GM18870 (cell line): ENCODE measurements at regions not wholly inside any gene's neighbourhood (a gene's known extent, or its start where the extent isn't known, plus 50 kb on each side); places are given as distances from the start of the nearest gene placed in this dataset.
"Not testable (repeated sequence)": the region's sequence is repeated elsewhere in the genome, so short reads cannot be mapped to it uniquely, and the experiment has no call there.

ENCODE experiments used
- ATAC-seq: cut with Tn5 transposase; IDR thresholded peaks from one replicate; pipeline ENCODE4 v1.9.1; 2021; ENCODE audit warnings: moderate library complexity; ENCODE audit not compliant: unreplicated experiment

DNA sequence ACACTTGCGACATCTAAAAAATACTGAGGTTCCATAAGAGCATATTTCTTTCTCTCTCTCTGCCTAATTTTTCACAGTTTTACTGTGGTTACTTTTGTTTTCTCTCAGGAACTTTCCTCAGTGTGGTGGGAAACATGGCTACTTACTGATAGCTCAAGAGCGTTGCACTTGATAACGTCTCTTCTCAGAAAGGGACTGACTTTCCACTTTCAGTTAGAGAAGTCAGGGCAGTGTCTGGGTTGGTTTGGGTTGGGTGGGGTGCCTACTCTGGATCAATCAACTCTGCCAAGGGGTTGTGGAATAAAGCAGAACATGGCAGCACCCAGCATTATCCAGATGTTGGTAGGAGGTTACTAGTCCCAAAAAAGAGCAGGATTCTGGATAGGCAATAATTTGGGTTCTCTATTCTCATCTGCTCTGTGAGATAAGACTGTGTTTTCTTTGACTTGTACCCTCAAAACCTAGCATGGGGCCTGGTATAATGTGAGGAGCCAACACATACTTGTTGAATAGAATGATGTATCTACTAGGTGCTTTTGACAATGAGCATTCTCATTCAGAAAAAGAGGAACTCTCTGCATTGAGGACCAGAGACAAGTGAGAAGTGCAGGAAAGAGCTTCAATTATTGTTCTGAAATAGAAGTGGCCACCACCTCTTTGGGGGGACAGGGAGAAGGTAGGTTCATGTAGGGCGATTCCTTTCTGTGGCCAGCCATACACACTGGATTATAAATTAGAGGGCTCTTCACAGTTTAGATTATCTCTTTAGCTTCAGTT, 315.7 kb downstream of the REEP3 start:
- ATAC-seq, result no peak

DNA sequence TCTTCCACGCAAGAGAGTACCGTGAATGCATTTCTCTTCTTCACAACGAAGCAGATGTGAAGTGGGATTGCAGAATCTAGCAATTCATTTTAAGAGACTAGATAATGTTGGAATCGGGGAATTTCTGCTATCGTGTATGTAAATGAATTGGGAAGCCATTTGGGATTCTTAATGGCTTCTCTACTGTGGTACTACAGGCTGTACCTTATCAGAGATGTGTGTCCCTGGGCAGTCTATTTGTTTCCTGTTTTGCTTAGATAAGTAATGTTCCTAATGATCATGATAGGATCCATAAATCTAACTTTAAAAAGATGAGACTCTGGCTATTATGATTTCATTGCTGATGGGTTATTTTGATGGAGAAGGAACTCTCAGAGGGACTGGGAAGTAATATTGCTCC, 320.6 kb downstream of the REEP3 start:
- ATAC-seq, result no peak

DNA sequence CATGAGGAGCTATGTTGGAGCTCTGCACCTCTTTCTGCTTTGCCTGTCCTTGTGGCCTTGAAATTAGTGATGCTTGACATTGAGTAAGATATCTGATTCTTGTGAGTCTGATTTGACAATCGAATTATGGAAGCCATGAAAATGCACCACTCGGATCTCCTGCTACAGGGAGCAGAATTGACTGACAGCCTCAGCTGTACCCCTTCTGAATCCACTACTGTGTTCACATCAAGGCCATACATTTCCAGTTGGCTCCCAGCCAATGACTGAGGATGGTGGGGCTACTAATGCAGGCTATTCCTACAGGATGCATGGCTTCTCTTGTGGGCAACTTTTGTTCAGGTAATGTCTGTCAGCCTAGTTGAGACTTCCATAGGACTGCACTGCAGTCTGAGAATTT, 321.9 kb downstream of the REEP3 start:
- ATAC-seq, result no peak

DNA sequence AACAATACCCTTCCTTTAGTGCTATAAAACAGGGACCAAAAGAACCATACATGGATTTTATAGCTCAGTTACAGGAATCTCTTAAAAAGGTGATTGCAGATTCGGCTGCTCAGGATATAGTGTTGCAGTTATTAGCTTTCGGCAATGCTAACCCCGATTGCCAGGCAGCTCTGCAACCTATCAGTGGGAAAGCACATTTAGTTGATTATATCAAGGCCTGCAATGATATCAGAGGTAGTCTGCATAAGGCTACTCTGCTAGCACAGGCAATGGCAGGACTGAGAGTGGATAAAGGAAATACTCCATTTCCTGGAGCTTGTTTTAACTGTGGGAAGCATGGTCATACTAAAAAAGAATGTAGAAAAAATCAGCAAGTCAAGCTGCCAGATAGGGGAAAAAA, 327.7 kb downstream of the REEP3 start:
- ATAC-seq, result not testable (repeated sequence)

DNA sequence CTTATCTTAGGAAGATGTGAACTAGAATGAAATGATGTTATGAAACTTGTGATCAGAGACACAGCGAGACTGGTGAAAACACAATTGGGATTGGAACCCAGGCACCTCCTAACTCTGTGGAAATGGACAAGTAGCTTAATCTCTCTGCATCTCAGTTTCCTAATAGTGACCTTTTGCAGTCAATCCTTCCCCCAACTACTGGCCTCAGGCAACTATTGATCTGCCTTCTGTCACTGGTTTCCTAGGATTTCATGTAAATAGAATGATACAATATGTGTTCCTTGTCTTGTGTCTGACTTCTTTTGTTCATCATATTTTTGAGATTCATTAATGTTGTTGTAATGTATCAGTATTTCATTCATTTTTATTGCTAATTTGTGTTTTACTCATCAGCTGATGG, 341.7 kb downstream of the REEP3 start:
- ATAC-seq, result no peak

DNA sequence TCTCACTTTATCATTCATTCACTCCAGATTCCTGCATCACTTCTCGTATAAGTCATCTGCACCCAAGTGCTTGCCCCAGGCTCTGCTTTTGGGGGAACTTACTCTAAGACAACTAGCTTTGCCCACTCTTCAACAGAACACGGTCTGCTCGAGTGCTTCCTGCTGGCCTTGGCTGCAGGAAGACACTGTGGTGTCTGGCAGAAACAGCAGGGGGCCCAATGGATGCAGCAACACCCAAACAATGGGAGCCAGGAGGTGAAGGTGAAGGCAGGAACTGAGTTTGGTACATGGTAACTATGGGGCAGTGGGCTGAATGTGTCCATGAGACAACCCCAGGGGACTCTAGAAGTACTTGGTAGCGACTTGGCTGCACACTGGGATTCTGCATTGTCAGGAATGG, 344.0 kb downstream of the REEP3 start:
- no peak for ATAC-seq

DNA sequence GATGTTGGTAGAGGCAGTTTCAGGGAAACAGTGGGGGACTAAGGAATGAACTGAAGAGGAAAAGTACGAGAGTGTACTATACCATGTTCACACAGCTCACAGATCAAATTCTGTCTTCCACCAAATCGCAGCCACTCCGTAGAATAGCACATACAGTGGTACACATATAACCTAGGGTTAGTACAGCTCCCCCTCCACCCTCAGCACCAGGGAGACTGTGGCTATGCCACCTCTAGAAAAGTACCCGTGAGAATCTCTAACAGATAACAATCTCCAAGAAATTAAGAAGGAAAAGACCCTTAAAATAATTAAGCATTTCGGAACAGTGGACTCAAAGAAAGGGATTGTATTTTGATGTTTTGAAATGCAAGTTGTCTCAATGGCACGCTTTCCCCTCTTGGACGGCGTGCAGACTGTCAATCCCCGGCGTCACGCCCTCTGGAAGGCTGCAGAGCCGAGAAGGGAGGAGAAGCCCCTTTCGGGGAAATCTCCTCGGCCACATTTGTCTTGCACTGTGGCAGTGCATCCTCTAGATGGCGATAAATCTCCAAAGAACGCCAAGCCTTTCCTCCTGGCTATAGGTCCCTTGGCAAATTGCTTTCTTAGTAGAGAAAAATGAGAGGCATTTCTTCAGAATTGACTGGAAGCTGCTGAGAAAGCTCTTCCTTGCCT, 345.0 kb downstream of the REEP3 start:
- ATAC-seq, result peak; percentile 88

DNA sequence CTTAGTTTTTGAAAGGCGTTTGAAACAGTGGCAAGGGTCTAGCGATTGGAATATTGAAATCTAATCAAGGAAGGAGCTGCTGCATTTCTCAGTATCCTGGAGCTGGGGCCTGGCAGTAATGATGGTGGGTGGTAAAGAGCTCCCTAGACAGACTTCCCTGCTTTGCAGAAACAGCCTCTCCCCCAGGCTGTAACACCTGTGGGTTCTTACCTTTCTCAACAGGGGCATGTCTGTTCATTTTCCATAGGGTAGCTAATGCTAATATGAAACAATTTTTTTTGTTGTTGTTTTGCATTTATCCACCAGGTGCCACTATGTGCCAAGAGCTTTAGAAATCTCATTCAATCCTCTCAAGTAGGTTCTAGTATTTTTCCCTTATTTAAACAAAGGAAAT, 345.5 kb downstream of the REEP3 start:
- ATAC-seq, result peak; percentile 61

DNA sequence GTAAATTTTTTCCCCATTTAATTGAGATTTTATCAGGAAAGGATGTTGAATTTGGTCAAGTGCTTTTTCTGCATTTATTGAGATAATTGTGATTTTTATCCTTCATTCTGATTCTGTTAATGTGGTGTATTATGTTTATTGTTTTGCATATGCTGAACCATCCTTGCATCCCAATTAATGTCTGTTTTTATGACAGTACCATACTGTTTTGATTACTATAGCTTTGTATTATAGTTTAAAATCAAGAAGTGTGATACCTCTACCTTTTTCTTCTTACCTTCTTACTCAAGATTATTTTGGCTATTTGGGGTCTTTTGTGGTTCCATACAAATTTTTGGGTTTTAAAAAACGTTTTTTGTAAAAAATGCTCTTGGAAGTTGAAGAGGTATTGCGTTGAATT, 357.2 kb downstream of the REEP3 start:
- no peak for ATAC-seq

DNA sequence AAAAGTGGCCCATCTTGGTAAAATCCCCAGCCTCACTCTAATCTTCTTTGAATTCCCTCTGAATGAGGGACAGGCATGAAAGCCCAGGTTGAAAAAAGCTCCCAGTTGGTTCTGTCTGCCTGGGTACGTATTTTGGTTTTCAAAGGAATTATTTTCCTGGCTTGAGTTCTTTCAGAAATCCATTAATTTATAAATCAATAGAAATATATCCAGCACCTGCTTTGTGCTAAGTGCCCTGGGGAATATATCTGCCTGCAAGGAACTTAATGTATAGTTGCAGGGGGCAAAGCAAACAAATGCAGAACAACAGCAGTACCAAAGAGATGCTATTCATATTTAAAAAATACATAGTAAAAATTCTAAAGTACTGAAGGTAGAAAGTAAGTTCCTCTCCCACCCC, 362.7 kb downstream of the REEP3 start:
- no peak for ATAC-seq

DNA sequence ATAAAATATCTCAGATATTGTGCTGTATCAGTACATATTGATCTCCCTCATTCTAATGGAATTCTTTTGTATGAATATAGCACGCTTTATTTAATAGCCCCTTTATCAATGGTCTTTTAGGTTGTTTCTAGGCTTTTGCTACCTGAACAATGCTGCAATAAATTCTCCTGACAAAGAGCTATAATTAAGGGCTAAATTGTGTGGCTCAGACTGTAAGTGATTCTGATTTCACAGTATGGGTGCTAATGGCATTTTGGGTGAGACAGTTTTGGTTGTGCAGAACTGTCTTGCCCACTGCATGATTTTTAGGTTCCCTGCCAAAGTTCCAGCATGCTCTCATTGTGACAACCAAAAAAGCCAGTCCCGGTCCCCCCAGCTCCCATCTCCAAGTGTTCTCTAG, 363.2 kb downstream of the REEP3 start:
- ATAC-seq, result no peak

DNA sequence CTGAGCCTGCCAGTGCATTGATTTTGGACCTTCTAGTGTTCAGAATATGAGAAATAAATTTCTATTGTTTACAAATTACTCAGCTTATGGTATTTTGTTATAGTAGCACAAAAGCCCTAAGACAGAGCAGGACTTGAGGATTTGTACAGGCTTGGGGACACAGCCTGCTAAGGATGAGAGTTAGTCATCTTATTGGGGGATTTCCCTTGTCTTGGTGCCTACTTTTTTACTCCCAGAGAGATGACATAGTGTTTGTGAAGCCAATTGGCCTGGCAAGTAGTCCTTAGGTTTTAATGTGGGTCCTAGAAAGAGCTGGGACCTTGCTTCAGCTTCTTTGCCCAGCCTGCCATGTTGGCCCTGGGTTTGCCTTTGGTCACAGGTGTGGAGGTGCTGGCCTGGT, 364.0 kb downstream of the REEP3 start:
- ATAC-seq, result no peak

DNA sequence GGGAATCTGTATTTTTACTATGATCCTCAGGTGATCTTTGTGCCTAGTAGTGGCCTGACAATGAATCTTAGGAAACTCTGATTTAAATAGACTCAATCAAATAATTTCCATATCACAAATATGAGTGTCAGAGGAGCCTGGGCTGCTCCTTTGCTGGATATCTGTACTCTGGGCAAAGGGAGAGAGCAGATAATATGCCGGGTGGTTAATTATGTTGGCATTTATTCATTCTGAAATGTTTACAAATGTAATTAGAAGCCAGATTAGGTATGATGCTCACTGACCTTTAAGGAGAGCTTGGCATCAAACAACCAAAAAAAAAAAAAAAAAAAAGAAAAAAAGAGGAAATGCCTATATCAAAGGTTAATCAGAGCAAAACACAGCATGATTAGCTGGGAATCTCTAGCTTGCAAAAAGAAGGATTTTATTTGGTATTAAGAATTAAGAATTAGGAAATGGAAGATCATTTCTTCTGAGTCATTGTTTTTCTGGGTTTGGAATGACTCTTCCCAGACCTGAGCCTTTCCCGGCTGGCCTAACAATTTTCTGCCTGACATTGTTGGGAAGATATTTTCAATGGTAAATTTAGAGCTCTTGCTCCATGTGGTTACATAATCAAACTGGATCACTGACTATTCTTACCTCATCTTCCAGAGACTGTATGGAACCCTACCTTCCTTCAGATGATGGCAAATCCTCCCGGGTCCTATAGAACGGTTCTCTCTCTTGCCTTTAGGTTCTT, 365.3 kb downstream of the REEP3 start:
- no peak for ATAC-seq

DNA sequence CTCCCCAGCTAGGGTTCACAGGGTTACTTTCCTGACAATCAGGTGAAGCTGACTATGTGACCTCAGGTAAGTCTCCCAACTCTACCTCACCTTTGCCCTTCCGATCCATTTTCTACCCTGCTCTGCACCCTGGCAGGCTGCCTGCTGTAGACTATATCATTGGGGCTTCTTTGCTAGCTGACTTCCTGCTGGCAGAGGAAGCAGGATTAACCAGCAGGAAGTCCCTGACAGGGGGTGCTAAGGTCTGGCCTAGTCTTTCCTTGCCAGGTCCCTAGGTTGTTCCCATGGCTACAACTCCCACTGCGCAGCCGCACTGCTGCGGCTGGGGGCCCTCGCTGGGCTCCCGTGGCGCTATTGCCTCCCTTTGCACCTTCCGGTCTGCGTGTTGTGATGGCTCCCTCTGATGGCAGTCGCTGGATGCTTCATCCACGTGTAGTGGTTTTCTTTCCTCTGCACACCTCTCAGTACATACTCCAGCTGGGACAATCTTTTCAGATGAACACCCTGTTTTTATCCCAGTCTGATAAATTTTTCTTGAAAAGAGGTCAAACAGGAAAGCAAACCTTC, 365.9 kb downstream of the REEP3 start:
- no peak for ATAC-seq

DNA sequence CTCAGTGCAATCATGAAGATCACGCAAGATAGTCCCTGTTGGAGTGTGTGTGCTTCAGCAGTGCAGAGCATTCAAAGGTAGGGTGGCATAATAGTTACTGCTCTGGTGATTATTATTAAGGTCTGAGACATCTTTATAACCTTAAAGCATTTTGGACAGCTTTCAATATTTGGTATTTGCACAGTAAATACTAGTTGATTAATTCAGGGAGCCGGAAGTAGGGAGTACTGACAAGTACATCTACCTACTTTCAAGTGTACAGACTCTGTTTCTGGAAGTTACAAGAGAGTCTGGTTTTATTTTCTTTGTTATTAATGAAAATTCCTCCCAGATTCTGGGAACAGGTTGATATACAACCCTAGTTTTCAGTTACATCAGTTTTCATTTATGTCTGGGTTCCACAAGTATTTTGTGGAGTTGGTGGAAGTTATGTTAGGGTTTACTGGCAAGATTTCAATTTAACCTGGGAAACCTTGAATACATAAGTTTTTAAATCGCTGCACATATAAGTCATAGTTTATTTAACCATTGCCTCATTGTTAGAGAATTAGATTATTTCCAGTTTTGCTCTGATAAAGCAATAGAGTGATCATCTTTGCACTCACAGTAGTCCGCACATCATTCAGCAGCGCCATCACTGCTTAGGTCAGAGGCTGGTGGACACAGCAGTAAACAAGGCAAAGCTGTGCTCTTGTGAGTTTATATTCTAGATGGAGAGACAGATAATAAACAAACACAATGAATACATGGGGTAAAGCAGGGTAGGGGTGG, 366.6 kb downstream of the REEP3 start:
- no peak for ATAC-seq

DNA sequence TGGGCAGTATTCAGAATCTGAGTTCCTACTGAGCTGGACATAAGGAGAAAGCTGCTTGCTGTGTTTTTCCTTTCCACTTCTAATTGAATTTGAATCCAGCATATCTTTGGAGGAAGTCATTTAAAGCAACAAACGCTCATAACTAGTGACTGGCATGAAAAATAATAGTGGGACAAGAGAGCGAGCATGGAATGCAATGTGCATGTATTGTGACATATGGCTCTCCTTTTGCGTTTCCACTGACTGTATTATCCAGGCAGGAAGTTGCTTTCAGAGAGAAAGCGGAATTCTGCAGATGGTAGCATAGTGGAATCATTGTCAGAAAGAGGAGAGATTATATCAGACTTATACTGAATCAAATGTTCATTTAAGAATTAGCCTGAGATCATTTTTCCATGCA, 368.6 kb downstream of the REEP3 start:
- ATAC-seq, result no peak

DNA sequence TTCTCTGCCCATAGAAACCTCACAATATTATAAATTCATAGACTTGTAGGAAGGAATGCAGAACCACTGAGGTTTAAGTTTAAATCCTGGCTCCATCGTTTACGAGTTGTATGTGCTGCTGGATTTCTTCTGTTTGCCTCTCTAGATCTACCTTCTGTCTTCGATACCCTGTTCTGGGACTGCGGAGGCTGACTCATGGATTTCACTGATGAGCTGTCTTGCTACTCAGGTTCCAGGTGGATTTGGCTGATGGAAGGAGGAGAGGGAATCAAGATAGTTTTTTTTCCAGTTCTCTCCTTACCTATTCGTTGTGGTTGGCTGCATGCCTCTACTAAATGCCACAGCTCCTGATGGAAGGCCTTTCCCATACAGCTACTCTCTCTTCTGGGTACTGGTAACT, 375.8 kb downstream of the REEP3 start:
- ATAC-seq, result no peak

DNA sequence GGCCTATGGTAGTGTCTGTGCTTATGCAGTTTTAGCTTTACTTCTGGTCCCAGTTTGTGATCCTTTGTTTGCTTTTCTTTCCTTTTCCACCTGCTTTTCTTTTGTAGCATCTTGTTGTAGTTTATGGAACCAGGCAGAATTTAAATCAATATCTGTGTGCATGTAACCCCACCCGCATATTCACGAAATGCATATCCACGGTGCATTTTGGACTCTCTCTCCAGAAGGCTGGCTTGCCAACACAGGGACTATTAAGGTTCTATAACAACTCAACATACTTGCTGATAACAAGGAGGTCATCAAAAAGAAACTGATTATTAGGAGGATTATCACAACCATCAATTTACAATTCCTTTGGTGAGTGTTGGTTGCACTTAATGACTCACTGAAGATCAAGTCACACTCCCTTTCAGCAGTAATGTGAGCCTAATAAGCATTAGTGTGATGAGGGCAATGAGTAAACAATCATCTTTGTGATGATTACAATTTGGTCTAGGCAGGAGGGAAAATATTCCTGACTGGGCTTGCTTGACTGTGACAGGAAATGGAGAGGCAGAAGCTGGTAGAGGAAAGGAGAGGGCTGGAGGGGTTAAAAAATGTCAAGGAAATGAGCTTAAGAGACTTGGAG, 378.6 kb downstream of the REEP3 start:
- no peak for ATAC-seq

DNA sequence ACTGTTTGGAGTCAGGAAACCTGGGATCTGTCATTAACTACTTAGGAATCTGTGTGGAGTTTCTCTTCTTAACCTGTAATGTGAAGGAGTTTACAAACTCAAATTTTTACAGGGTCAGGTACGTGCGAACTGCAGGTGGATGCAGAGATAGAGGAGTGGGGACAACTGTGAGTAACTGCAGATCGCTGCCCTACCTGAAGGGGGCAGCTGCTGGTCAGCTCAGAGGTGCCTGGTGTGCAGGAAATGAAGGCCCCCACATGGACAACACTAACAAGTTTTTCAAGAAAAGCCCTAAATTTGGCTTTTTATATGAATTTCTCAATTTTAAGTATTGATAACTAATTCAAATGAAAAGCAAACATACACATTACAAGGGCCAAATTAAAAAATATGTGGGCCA, 380.0 kb downstream of the REEP3 start:
- ATAC-seq, result no peak

DNA sequence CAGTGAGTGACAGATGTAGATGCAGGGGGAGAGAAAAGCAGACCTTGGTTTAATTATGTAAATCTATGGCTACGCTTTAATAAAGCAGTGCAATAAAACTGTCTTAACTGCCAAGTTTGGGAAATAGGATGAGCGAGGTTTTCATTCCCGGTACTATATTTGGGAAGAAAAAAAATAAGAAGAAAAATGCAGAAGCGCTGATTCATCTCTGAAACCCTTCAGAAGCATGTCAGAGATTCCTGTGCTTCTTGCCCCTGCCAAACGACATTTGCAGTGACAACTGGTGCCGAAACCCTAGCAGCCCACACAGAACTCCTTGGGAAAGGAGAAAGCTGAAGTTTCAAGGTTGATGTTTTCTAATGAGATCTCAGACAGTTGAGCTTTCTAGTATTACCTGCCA, 380.7 kb downstream of the REEP3 start:
- no peak for ATAC-seq

DNA sequence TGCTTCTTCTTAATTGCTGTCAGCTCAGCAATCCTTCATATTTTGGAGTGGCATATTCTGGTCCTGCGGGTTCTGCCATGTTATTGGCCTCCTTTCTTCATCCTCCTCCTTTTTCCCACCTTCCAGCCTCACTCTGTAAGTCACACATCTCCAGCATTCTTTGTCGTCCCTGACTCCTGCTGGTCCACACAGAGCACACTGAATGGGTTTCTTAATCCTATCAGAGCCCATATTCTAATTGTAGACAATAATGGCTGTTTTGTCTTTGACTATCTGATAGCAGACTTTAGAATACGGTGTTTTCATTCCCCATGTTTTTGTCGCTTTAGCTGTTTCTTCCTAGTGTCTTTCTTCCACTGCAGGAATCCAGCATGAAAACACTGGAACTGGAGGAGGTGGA, 389.6 kb downstream of the REEP3 start:
- no peak for ATAC-seq
